H54 (cell line): ENCODE measurements at regions not wholly inside any gene's neighbourhood (a gene's known extent, or its start where the extent isn't known, plus 50 kb on each side); places are given as distances from the start of the nearest gene placed in this dataset.

Experiments used
- DNase-seq: peaks from one replicate; pipeline ENCODE4 v3.0.0; 2011; ENCODE audit warnings: low spot score, mixed read lengths; ENCODE audit not compliant: insufficient read length
- FAIRE-seq: peaks from 3 replicates; lab custom pipeline; 2011; peaks lifted over from hg19 to GRCh38; lab: Jason Lieb, UNC
- POLR2A ChIP-seq: IDR thresholded peaks from 2 replicates; pipeline ENCODE4 v1.6.1; 2011; ENCODE audit warnings: low read depth, mild to moderate bottlenecking, low read length

GRCh38 chr11:100622404-100622803, 64.7 kb upstream of the ARHGAP42 start:
- no peak for TF ChIP-seq POLR2A
- no peak for DNase-seq
- no peak for FAIRE-seq

- FAIRE-seq (no peak), DNase-seq (no peak)
- no peak for TF ChIP-seq POLR2A
Measured at GRCh38 chr11:100624346-100624745, 62.7 kb upstream of the ARHGAP42 start.

- DNase-seq (no peak), FAIRE-seq (no peak)
- TF ChIP-seq POLR2A, result no peak
Measured at GRCh38 chr11:100625041-100625440, 62.0 kb upstream of the ARHGAP42 start.

- FAIRE-seq (no peak), DNase-seq (no peak)
- TF ChIP-seq POLR2A, result no peak
Measured at GRCh38 chr11:100629671-100630070, 57.4 kb upstream of the ARHGAP42 start.

GRCh38 chr11:100630898-100631297, 56.2 kb upstream of the ARHGAP42 start:
- TF ChIP-seq POLR2A, result no peak
- no peak for DNase-seq
- FAIRE-seq, result no peak

- no peak for DNase-seq
- no peak for FAIRE-seq
- no peak for TF ChIP-seq POLR2A
Measured at GRCh38 chr11:100631316-100631715, 55.8 kb upstream of the ARHGAP42 start.

DNA sequence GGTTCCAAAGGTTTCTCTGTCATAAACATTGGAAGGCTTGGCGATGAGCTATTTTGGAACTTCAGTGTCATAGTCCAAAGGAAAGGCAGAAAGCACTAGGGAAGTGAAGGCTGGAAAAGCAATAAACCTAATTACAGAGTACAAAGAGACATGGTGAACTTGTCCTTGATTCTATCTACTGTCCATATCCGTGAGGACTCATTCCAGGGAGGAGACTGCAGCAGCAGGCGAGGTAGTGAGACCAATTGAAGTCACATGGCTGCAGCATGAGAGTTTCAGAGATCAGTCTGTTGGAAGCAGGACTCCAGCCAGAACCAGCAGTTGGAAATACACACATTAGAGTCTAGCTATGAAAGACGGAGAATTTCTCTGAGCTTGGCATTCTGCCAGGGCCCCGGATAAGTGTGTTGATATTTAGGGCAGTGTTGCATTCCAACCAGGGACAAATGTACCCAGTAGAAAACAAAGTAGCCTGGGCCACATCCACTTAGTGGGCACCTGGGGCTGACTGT, 54.1 kb upstream of the ARHGAP42 start:
- TF ChIP-seq POLR2A, result no peak
- DNase-seq (no peak), FAIRE-seq (no peak)

- DNase-seq (no peak), FAIRE-seq (no peak)
- TF ChIP-seq POLR2A, result no peak
Measured at GRCh38 chr11:100635194-100635593, 51.9 kb upstream of the ARHGAP42 start.

DNA sequence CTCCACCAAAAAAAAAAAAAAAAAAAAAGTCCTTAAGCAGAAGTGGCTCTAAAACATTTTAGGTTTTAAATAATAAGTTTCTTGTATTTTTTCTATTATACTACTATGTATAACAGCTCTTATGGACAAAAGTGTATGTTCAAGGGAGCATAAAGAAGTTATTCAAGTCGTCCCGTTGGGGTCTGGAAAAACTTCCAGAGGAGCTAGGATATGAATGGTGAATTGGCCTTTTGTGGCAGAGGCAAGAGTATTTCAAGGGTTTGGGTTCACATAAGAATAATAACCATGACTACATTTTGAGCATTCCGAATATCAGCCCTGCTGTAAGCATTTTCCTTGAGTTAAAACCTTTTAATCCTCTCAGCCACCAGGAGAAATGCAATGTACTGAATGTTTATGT, 50.6 kb upstream of the ARHGAP42 start:
- DNase-seq (no peak), FAIRE-seq (no peak)
- no peak for TF ChIP-seq POLR2A
